Left forelimb (tissue), 1 donor: ENCODE measurements at regions not wholly inside any gene's neighbourhood (a gene's known extent, or its start where the extent isn't known, plus 50 kb on each side); places are given as distances from the start of the nearest gene placed in this dataset.

Experiments used
- DNase-seq: peaks from one replicate; pipeline ENCODE4 v3.0.0-alpha.2; 2018; ENCODE audit warnings: low spot score

- DNase-seq: no peak
These were observed 76.0 kb upstream of the OSR1 start for GRCh38 chr2:19434413-19434812.

- no peak for DNase-seq
These were observed 68.5 kb upstream of the OSR1 start for GRCh38 chr2:19426941-19427340.

GRCh38 chr2:19426144-19426543 is 67.7 kb upstream of the OSR1 start:
- no peak for DNase-seq

- no peak for DNase-seq
These were observed 67.0 kb upstream of the OSR1 start for GRCh38 chr2:19425419-19425818.

GRCh38 chr2:19419211-19419880 is 60.9 kb upstream of the OSR1 start:
- no peak for DNase-seq

- DNase-seq: no peak
These were observed 58.6 kb upstream of the OSR1 start for GRCh38 chr2:19416784-19417684.

GRCh38 chr2:19416083-19416482 is 57.7 kb upstream of the OSR1 start:
- DNase-seq: no peak

GRCh38 chr2:19409046-19409445 is 50.6 kb upstream of the OSR1 start:
- DNase-seq: no peak

- DNase-seq: no peak
These were observed 50.2 kb upstream of the OSR1 start for GRCh38 chr2:19408592-19408991.
